ENCODE measurements at regions not wholly inside any gene's neighbourhood (a gene's known extent, or its start where the extent isn't known, plus 50 kb on each side); places are given as distances from the start of the nearest gene placed in this dataset.

- intact Hi-C loops (cut with DNase I), result no loop called here
- no peak overlapping the region for H3K27ac ChIP-seq
- no peak for DNase-seq
- 58 to 77% methylated on average over 3 of the region's 3 CpGs for WGBS, 2 donors
- H3K27me3 ChIP-seq, result no peaks in the 10 kb centered on the region
- TF ChIP-seq POLR2A (IDR thresholded peaks at IDR 0.05) (no peak), CTCF (IDR thresholded peaks at IDR 0.05) (no peak)
- H3K4me3 ChIP-seq (replicated peaks in 1 of 3), result no peak overlapping the region
- H3K4me1 ChIP-seq, result no peaks in the 10 kb centered on the region
- no peaks in the 10 kb centered on the region for H3K36me3 ChIP-seq
- no peaks in the 10 kb centered on the region for H3K9me3 ChIP-seq
Observed at GRCh38 chr10:61543831-61544230, 90.7 kb upstream of the TMEM26 start.

GRCh38 chr10:61542596-61542995 is 89.4 kb upstream of the TMEM26 start:
- Histone ChIP-seq H3K4me3 (replicated peaks in 1 of 3) (no peak overlapping the region), H3K27me3 (no peaks in the 10 kb centered on the region), H3K27ac (no peak overlapping the region), H3K36me3 (no peaks in the 10 kb centered on the region), H3K9me3 (no peaks in the 10 kb centered on the region), H3K4me1 (no peaks in the 10 kb centered on the region)
- no peak for DNase-seq
- intact Hi-C loops (cut with DNase I), result no loop called here
- TF ChIP-seq CTCF (IDR thresholded peaks at IDR 0.05) (no peak), POLR2A (IDR thresholded peaks at IDR 0.05) (no peak)

GRCh38 chr10:61541960-61542359 is 88.8 kb upstream of the TMEM26 start:
- intact Hi-C loops (cut with DNase I), result no loop called here
- Histone ChIP-seq H3K4me3 (replicated peaks in 1 of 3) (no peak overlapping the region), H3K4me1 (no peaks in the 10 kb centered on the region), H3K36me3 (no peaks in the 10 kb centered on the region), H3K27ac (no peak overlapping the region), H3K27me3 (no peaks in the 10 kb centered on the region), H3K9me3 (no peaks in the 10 kb centered on the region)
- no peak for TF ChIP-seq CTCF (IDR thresholded peaks at IDR 0.05)
- TF ChIP-seq POLR2A (IDR thresholded peaks at IDR 0.05), result no peak
- DNase-seq, result no peak
- WGBS, 2 donors, result 95 to 97% methylated on average over 1 of the region's 1 CpG

- DNase-seq, result no peak
- Histone ChIP-seq H3K36me3 (no peaks in the 10 kb centered on the region), H3K27me3 (no peaks in the 10 kb centered on the region), H3K9me3 (no peaks in the 10 kb centered on the region), H3K4me3 (replicated peaks in 1 of 3) (no peak overlapping the region), H3K4me1 (no peaks in the 10 kb centered on the region), H3K27ac (no peak overlapping the region)
- no peak for TF ChIP-seq CTCF (IDR thresholded peaks at IDR 0.05)
- TF ChIP-seq POLR2A (IDR thresholded peaks at IDR 0.05), result no peak
- 94 to 96% methylated on average over 8 of the region's 8 CpGs for WGBS, 2 donors
- intact Hi-C loops (cut with DNase I), result no loop called here
Observed at GRCh38 chr10:61539876-61540275, 86.7 kb upstream of the TMEM26 start.

GRCh38 chr10:61529208-61529607 is 76.0 kb upstream of the TMEM26 start:
- no peaks in the 10 kb centered on the region for H3K4me1 ChIP-seq
- no peaks in the 10 kb centered on the region for H3K36me3 ChIP-seq
- TF ChIP-seq POLR2A (IDR thresholded peaks at IDR 0.05), result no peak
- TF ChIP-seq CTCF (IDR thresholded peaks at IDR 0.05), result no peak
- intact Hi-C loops (cut with DNase I), result no loop called here
- DNase-seq, result no peak
- H3K27me3 ChIP-seq, result no peaks in the 10 kb centered on the region
- H3K9me3 ChIP-seq, result no peaks in the 10 kb centered on the region
- H3K27ac ChIP-seq, result no peak overlapping the region
- H3K4me3 ChIP-seq (replicated peaks in 1 of 3), result no peak overlapping the region
- 78 to 81% methylated on average over 1 of the region's 1 CpG for whole genome bisulfite sequencing, 2 donors

Measured in thyroid gland (tissue), 4 donors.